IMR-90 (cell line): ENCODE measurements at regions not wholly inside any gene's neighbourhood (a gene's known extent, or its start where the extent isn't known, plus 50 kb on each side); places are given as distances from the start of the nearest gene placed in this dataset.

Experiments used
- ATAC-seq: fragments of 200-7000 bp; cut with Tn5 transposase; 2 replicates; pipeline ENCODE4 v1.9.1; 2020; ENCODE audit warnings: low read depth, mild to moderate bottlenecking, moderate library complexity
- BruUV-seq: library from RNA; stranded (reverse); fragments of 400-500 nt; replicated peaks from 2 replicates; lab custom pipeline; 2021; lab: Mats Ljungman, UMichigan
- CTCF ChIA-PET: fragments of 300-600 bp; formaldehyde crosslinking; extraction: SDS; loops from one replicate; lab custom pipeline; 2021; ENCODE audit warnings: antibody characterized with exemption; lab: Yijun Ruan, JAX
- POLR2A ChIA-PET: fragments of 300-600 bp; sonication (Branson Sonifier 250); formaldehyde crosslinking; loops from one replicate; lab custom pipeline; 2022; ENCODE audit warnings: antibody characterized with exemption; ENCODE audit not compliant: unreplicated experiment; lab: Charles Lee
- DNase-seq: peaks from one replicate; pipeline ENCODE4 v3.0.0; 2013
- H2AFZ ChIP-seq: replicated peaks from 2 replicates; pipeline ENCODE3; 2013; ENCODE audit warnings: low read length, mild to moderate bottlenecking; ENCODE audit not compliant: poor library complexity
- H2AK5ac ChIP-seq: 2 replicates; pipeline ENCODE4 v1.6.1; 2013; ENCODE audit warnings: low read depth, low read length, inconsistent platforms
- H2AK9ac ChIP-seq: replicated peaks from 2 replicates; pipeline ENCODE3; 2013; ENCODE audit warnings: mild to moderate bottlenecking, low read depth, low read length, moderate library complexity; ENCODE audit not compliant: poor library complexity
- H2BK120ac ChIP-seq: 2 replicates; pipeline ENCODE4 v1.6.1; 2013; ENCODE audit warnings: low read depth, low read length, inconsistent platforms
- H2BK15ac ChIP-seq: 3 replicates; pipeline ENCODE4 v1.6.1; 2013; ENCODE audit warnings: low read depth, low read length, inconsistent platforms
- H2BK20ac ChIP-seq: 2 replicates; pipeline ENCODE4 v1.6.1; 2013; ENCODE audit warnings: low read depth, mild to moderate bottlenecking, inconsistent platforms, low read length, moderate library complexity
- H2BK5ac ChIP-seq: 2 replicates; pipeline ENCODE4 v1.6.1; 2013; ENCODE audit warnings: mild to moderate bottlenecking, low read depth, low read length, inconsistent platforms; ENCODE audit not compliant: poor library complexity, severe bottlenecking
- H3K14ac ChIP-seq: replicated peaks from 2 replicates; pipeline ENCODE4 v1.6.1; 2013; ENCODE audit warnings: low read depth, low read length, inconsistent platforms
- H3K18ac ChIP-seq: 2 replicates; pipeline ENCODE4 v1.6.1; 2013; ENCODE audit warnings: low read depth, low read length, control low read depth
- H3K23ac ChIP-seq: 2 replicates; pipeline ENCODE4 v1.6.1; 2013; ENCODE audit warnings: low read depth, low read length, inconsistent platforms
- H3K27ac ChIP-seq: 2 replicates; pipeline ENCODE4 v1.5.1; 2013; ENCODE audit warnings: mild to moderate bottlenecking, control low read depth, low read length; ENCODE audit not compliant: insufficient read depth
- H3K27me3 ChIP-seq: 2 replicates; pipeline ENCODE4 v1.6.1; 2013; ENCODE audit warnings: low read length; ENCODE audit not compliant: control insufficient read depth, insufficient read depth
- H3K36me3 ChIP-seq: 2 replicates; pipeline ENCODE4 v1.6.1; 2013; ENCODE audit warnings: low read length, mixed read lengths; ENCODE audit not compliant: control insufficient read depth, insufficient read depth
- H3K4ac ChIP-seq: 2 replicates; pipeline ENCODE4 v1.6.1; 2013; ENCODE audit warnings: low read depth, low read length, inconsistent platforms
- H3K4me1 ChIP-seq: 2 replicates; pipeline ENCODE4 v1.6.1; 2013; ENCODE audit warnings: low read length, mixed read lengths; ENCODE audit not compliant: control insufficient read depth, insufficient read depth
- H3K4me2 ChIP-seq: 2 replicates; pipeline ENCODE4 v1.6.1; 2013; ENCODE audit warnings: low read depth, mild to moderate bottlenecking, control low read depth, low read length, moderate library complexity
- H3K4me3 ChIP-seq: 2 replicates; pipeline ENCODE4 v1.5.1; 2013; ENCODE audit warnings: low read depth, mild to moderate bottlenecking, control low read depth, low read length, moderate library complexity; ENCODE audit not compliant: insufficient read depth
- H3K56ac ChIP-seq: 2 replicates; pipeline ENCODE4 v1.6.1; 2013; ENCODE audit warnings: low read length, inconsistent platforms; ENCODE audit not compliant: insufficient read depth; ENCODE audit errors: extremely low read depth
- H3K79me1 ChIP-seq, 2 experiments: 2 replicates each; pipeline ENCODE4 v1.6.1; 2013; ENCODE audit warnings: low read length in 2 of 2, inconsistent platforms in 1 of 2, low read depth in 1 of 2
- H3K9ac ChIP-seq: 2 replicates; pipeline ENCODE4 v1.6.1; 2013; ENCODE audit warnings: low read depth, low read length, control low read depth
- H3K9me1 ChIP-seq: 2 replicates; pipeline ENCODE4 v1.6.1; 2013; ENCODE audit warnings: low read length, inconsistent platforms; ENCODE audit not compliant: insufficient read depth
- H3K9me3 ChIP-seq: 2 replicates; pipeline ENCODE4 v1.6.1; 2013; ENCODE audit warnings: low read length; ENCODE audit not compliant: control insufficient read depth, insufficient read depth
- H4K20me1 ChIP-seq: 2 replicates; pipeline ENCODE4 v1.6.1; 2013; ENCODE audit warnings: low read length, inconsistent platforms; ENCODE audit not compliant: insufficient read depth
- H4K5ac ChIP-seq: 2 replicates; pipeline ENCODE4 v1.6.1; 2013; ENCODE audit warnings: mild to moderate bottlenecking, low read depth, low read length, control low read depth
- H4K8ac ChIP-seq, 2 experiments: 2 replicates each; pipeline ENCODE4 v1.6.1; 2013; ENCODE audit warnings: low read depth in 2 of 2, low read length in 2 of 2, control low read depth in 1 of 2, inconsistent platforms in 1 of 2
- H4K91ac ChIP-seq: 2 replicates; pipeline ENCODE4 v1.6.1; 2013; ENCODE audit warnings: low read depth, low read length, inconsistent platforms; ENCODE audit not compliant: insufficient read depth
- MAFK ChIP-seq: IDR thresholded peaks from 2 replicates; pipeline ENCODE4 v1.6.1; 2012; ENCODE audit warnings: low read depth, low read length, improper control_type of control experiment
- RAD21 ChIP-seq: IDR thresholded peaks from 2 replicates; pipeline ENCODE4 v1.6.1; 2012; ENCODE audit warnings: low read length, improper control_type of control experiment
- SMC3 ChIP-seq: fragments of 150-350 bp; IDR thresholded peaks from 2 replicates; pipeline ENCODE4 v1.6.1; 2016; ENCODE audit warnings: low read depth, mild to moderate bottlenecking, antibody characterized with exemption, low read length, moderate library complexity
- WGBS, 2 experiments: methylation state at CpG; one replicate each; pipeline versions ENCODE4 v1.1.5 to v1.1.7; 2013; ENCODE audit warnings: missing lambda C conversion rate in 2 of 2; ENCODE audit not compliant: insufficient read length in 1 of 2; ENCODE audit errors: extremely low coverage in 2 of 2; 5-methylcytosine and 5-hydroxymethylcytosine counted together
- dilution Hi-C: fragments of 300-500 bp; cut with HindIII; formaldehyde crosslinking; loops from one replicate; pipeline ENCODE4 v1.14.3; 2018; ENCODE audit warnings: low sequenced_read_pairs; ENCODE audit not compliant: unreplicated experiment
- in situ Hi-C: fragments of 300-500 bp; cut with MboI; formaldehyde crosslinking; loops from 3 replicates; pipeline ENCODE4 v1.14.3; 2019; ENCODE audit warnings: low sequenced_read_pairs, inconsistent platforms, mixed read lengths
- intact Hi-C: fragments of 100-400 bp; cut with micrococcal nuclease; formaldehyde crosslinking; loops from 2 replicates; pipeline ENCODE4 v1.10.0; 2022

DNA sequence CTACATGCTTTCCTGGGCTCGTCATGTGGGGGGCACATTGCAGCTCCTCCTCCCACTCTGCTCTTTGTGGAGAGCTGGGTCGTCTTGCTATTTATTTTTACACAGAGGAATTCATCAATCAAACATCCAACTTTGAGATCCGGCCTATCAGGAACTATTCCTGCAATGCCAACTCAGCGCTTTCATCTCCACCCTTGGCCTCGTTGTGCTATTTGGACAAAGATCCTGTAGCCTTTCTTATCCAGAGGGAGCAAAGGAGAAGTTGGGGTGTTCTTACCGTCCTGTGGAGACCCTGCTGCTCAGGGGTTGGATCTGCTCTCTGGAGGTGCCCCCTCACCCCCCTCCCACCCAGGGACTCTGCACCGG, 92.1 kb downstream of the ASB1 start:
- H3K9ac ChIP-seq = no peak overlapping the region
- peak overlapping the region; percentile 33; the same call in 1 of the 2 replicates for H3K4me2 ChIP-seq
- H3K4me3 ChIP-seq = no peak overlapping the region

More for the DNA sequence above, 92.1 kb downstream of the ASB1 start:
- CTCF ChIA-PET = interaction anchor here (1.2 kb wide), 1 partner anchor 149 kb away, joined by 3 read pairs; no protein-coding TSS in a partner anchor
- Histone ChIP-seq H3K9me1 (no peaks in the 10 kb centered on the region), H3K36me3 (no peaks in the 10 kb centered on the region), H3K4me1 (no peaks in the 10 kb centered on the region), H3K4ac (peak overlapping the region; percentile 27; the same call in 1 of the 2 replicates), H4K8ac (peak overlapping the region in 1 of 2 experiments; percentile 42; a peak in 1 of 4 replicates), H3K18ac (no peak overlapping the region), H2BK5ac (no peak overlapping the region), H3K27me3 (no peaks in the 10 kb centered on the region; the same call in 1 of the 2 replicates), H2AK9ac (no peak overlapping the region), H3K14ac (no peak overlapping the region), H2AFZ (no peak overlapping the region), H3K56ac (no peak overlapping the region), H3K27ac (peak overlapping the region; percentile 10; the same call in 1 of the 2 replicates), H2BK15ac (no peak overlapping the region), H3K79me1 (no peaks in the 10 kb centered on the region), H4K91ac (no peak overlapping the region), H3K23ac (no peak overlapping the region), H2AK5ac (no peak overlapping the region; the same call in 1 of the 2 replicates), H2BK20ac (no peak overlapping the region), H4K20me1 (no peaks in the 10 kb centered on the region), H4K5ac (no peak overlapping the region), H3K9me3 (peaks cover 11% of the 10 kb centered on the region), H2BK120ac (no peak overlapping the region)
- POLR2A ChIA-PET = no interaction called here
- intact Hi-C loops (loop anchor here (10.0 kb wide), 1 partner anchor 486 kb away; no protein-coding TSS in a partner anchor), dilution Hi-C loops (no loop called here), in situ Hi-C loops (no loop called here)
- ATAC-seq (peak; percentile 49), DNase-seq (no peak)
- WGBS, 2 experiments = no CpG with 5 or more reads among the region's 7 CpGs
- no TSS peak for BruUV-seq
- TF ChIP-seq MAFK (peak; percentile 77), SMC3 (no peak), RAD21 (no peak)
